K562 (cell line): ENCODE measurements at regions not wholly inside any gene's neighbourhood (a gene's known extent, or its start where the extent isn't known, plus 50 kb on each side); places are given as distances from the start of the nearest gene placed in this dataset.

ENCODE experiments used
- BRD9 ChIP-seq: fragments of 450-650 bp; IDR thresholded peaks from 2 replicates; pipeline ENCODE4 v1.6.1; 2018; ENCODE audit warnings: low read depth; ENCODE audit not compliant: partially characterized antibody
- CBX2 ChIP-seq: fragments of 200-600 bp; sonication (generic); IDR thresholded peaks from one replicate; pipeline ENCODE4 v1.6.1; 2012; ENCODE audit warnings: mild to moderate bottlenecking, low read length, inconsistent platforms; ENCODE audit not compliant: insufficient read depth, poor library complexity, severe bottlenecking
- GTF2F1 ChIP-seq: IDR thresholded peaks from 2 replicates; pipeline ENCODE4 v1.6.1; 2011; ENCODE audit warnings: low read depth, low read length, improper control_type of control experiment
- MCM3 ChIP-seq: fragments of 450-650 bp; IDR thresholded peaks from 2 replicates; pipeline ENCODE4 v1.6.1; 2016
- MEF2D ChIP-seq: conservative IDR thresholded peaks from 2 replicates; pipeline ENCODE4 v1.6.1; 2016; ENCODE audit warnings: low read depth, missing genetic modification characterization, missing compliant biosample characterization
- MITF ChIP-seq: IDR thresholded peaks from 2 replicates; pipeline ENCODE4 v1.6.1; 2014; ENCODE audit warnings: antibody characterized with exemption
- MXI1 ChIP-seq: IDR thresholded peaks from 2 replicates; pipeline ENCODE4 v1.6.1; 2011; ENCODE audit warnings: low read depth, mild to moderate bottlenecking, improper control_type of control experiment, low read length
- NFXL1 ChIP-seq: fragments of 450-650 bp; formaldehyde crosslinking; IDR thresholded peaks from 2 replicates; pipeline ENCODE4 v1.4.0; 2021; ENCODE audit warnings: mild to moderate bottlenecking
- NKRF ChIP-seq: fragments of 450-650 bp; IDR thresholded peaks from 2 replicates; pipeline ENCODE4 v1.6.1; 2016; ENCODE audit warnings: borderline replicate concordance
- NR2C1 ChIP-seq, 2 experiments: fragments of 450-650 bp; IDR thresholded peaks; 2 replicates each; pipeline ENCODE4 v1.6.1; 2017; ENCODE audit warnings: mild to moderate bottlenecking in 2 of 2, antibody characterized with exemption in 1 of 2, inconsistent platforms in 1 of 2, missing compliant biosample characterization in 1 of 2, missing genetic modification characterization in 1 of 2
- SAFB ChIP-seq: fragments of 200-400 bp; formaldehyde crosslinking; IDR thresholded peaks from 2 replicates; pipeline ENCODE4 v1.6.1; 2017; ENCODE audit warnings: low read depth, low read length, borderline replicate concordance
- SAFB2 ChIP-seq: fragments of 200-400 bp; formaldehyde crosslinking; IDR thresholded peaks from 2 replicates; pipeline ENCODE4 v1.6.1; 2018; ENCODE audit warnings: borderline replicate concordance, low read length, low read depth, moderate library complexity; ENCODE audit not compliant: severe bottlenecking
- THAP12 ChIP-seq: fragments of 250-450 bp; sonication (Bioruptor Pico); IDR thresholded peaks from 2 replicates; pipeline ENCODE4 v1.9.0; 2021; ENCODE audit warnings: mild to moderate bottlenecking, inconsistent platforms
- ZC3H8 ChIP-seq: fragments of 450-650 bp; IDR thresholded peaks from 2 replicates; pipeline ENCODE4 v1.6.1; 2017
- ZMIZ1 ChIP-seq, 2 experiments: fragments of 150-350 bp in 1 of 2; IDR thresholded peaks; 2 replicates each; pipeline ENCODE4 v1.6.1; 2012 to 2016; ENCODE audit warnings: low read depth in 2 of 2, low read length in 2 of 2, mild to moderate bottlenecking in 1 of 2, moderate library complexity in 1 of 2
- ZNF3 ChIP-seq: fragments of 250-450 bp; sonication (Bioruptor Pico); IDR thresholded peaks from 2 replicates; pipeline ENCODE4 v1.5.0; 2021; ENCODE audit warnings: mild to moderate bottlenecking, moderate library complexity
- ZNF445 ChIP-seq: fragments of 250-450 bp; sonication (Bioruptor Pico); IDR thresholded peaks from 2 replicates; pipeline ENCODE4 v1.4.0; 2020; ENCODE audit warnings: low read depth, mild to moderate bottlenecking, moderate library complexity
- ZNF583 ChIP-seq: fragments of 250-450 bp; sonication (Bioruptor Pico); IDR thresholded peaks from 2 replicates; pipeline ENCODE4 v1.4.0; 2020
- ZNF766 ChIP-seq: fragments of 200-800 bp; sonication (Bioruptor generic); conservative IDR thresholded peaks from 2 replicates; pipeline ENCODE4 v1.6.1; 2016; ENCODE audit warnings: missing genetic modification characterization, missing compliant biosample characterization

GRCh38 chr14:100645196-100645981 is 58.2 kb upstream of the BEGAIN start (continued):
- TF ChIP-seq MITF, result no peak
- no peak for TF ChIP-seq SAFB
- no peak for TF ChIP-seq SAFB2
- no peak for TF ChIP-seq GTF2F1
- no peak for TF ChIP-seq MCM3
- peak; percentile 49 for TF ChIP-seq BRD9
- no peak for TF ChIP-seq ZC3H8
- no peak for TF ChIP-seq MXI1
- peak; percentile 51; the same call in 1 of the 2 replicates for TF ChIP-seq ZNF766 (CRISPR knock-in tag)
- no peak for TF ChIP-seq ZNF3 (CRISPR knock-in tag)
- no peak for TF ChIP-seq MEF2D (tag)
- TF ChIP-seq ZNF445 (CRISPR knock-in tag), result no peak
- TF ChIP-seq CBX2, result no peak
- no peak for TF ChIP-seq THAP12 (CRISPR knock-in tag)
- no peak for TF ChIP-seq NR2C1 (IDR thresholded peaks at IDR 0.05)
- no peak for TF ChIP-seq NR2C1 (tag; IDR thresholded peaks at IDR 0.05)
- no peak for TF ChIP-seq ZNF583 (CRISPR knock-in tag)
- TF ChIP-seq NFXL1 (CRISPR knock-in tag), result no peak
- 0 out of 4 replicates have a peak, but pooled peaks of 1 of the 2 experiments have one; percentile 41 for TF ChIP-seq ZMIZ1 (IDR thresholded peaks at IDR 0.05; ENCODE audit: low read depth in 2 of 2, low read length in 2 of 2)
- TF ChIP-seq NKRF, result no peak
